Left lung (tissue), 4 donors: ENCODE measurements at regions not wholly inside any gene's neighbourhood (a gene's known extent, or its start where the extent isn't known, plus 50 kb on each side); places are given as distances from the start of the nearest gene placed in this dataset.

ENCODE experiments used
- ATAC-seq: fragments of 200-7000 bp; cut with Tn5 transposase; one replicate; pipeline ENCODE4 v1.9.1; 2020; ENCODE audit warnings: moderate library complexity
- DNase-seq, 4 donors: peaks; one replicate each; pipeline ENCODE4 v3.0.0-alpha.2; 2013 to 2020
- H3K27ac ChIP-seq, 2 donors: fragments of 200-600 bp; sonication (generic) in 1 of 2; one replicate each; pipeline versions ENCODE4 v1.5.0 to v1.8.0; 2020 to 2021
- H3K27me3 ChIP-seq, 2 donors: fragments of 200-600 bp; sonication (generic) in 1 of 2; one replicate each; pipeline versions ENCODE4 v1.5.0 to v1.8.0; 2020 to 2021
- H3K36me3 ChIP-seq, 2 donors: fragments of 200-600 bp; sonication (generic) in 1 of 2; one replicate each; pipeline versions ENCODE4 v1.5.0 to v1.8.0; 2020 to 2021
- H3K4me1 ChIP-seq, 2 donors: fragments of 200-600 bp; one replicate each; pipeline ENCODE4 v1.8.0; 2021
- H3K4me3 ChIP-seq, 2 donors: fragments of 200-600 bp; sonication (generic) in 1 of 2; one replicate each; pipeline versions ENCODE4 v1.5.0 to v1.8.0; 2020 to 2021; ENCODE audit warnings: mild to moderate bottlenecking in 1 of 2
- H3K9me3 ChIP-seq, 2 donors: fragments of 200-600 bp; sonication (generic) in 1 of 2; one replicate each; pipeline versions ENCODE4 v1.5.0 to v1.8.0; 2020 to 2021
- CTCF ChIP-seq, 2 donors: fragments of 200-600 bp; sonication (generic) in 1 of 2; IDR thresholded peaks; one replicate each; pipeline versions ENCODE4 v1.5.0 to v1.8.0; 2021; ENCODE audit warnings: antibody characterized with exemption in 2 of 2
- intact Hi-C, 2 donors: fragments of 100-400 bp; cut with DNase I; formaldehyde crosslinking; loops; one replicate each; pipeline versions ENCODE4 v1.11.2 to v1.14.2; 2022
- donor health status: DM: no; HTN: yes; CAD: no.
- donor health status: DM: no; HTN: no; CAD: no.

GRCh38 chr2:150888337-150888736, 373.3 kb downstream of the RBM43 start:
- Histone ChIP-seq H3K9me3 (no peaks in the 10 kb centered on the region), H3K4me3 (no peak overlapping the region), H3K36me3 (no peaks in the 10 kb centered on the region), H3K4me1 (peaks cover 0 to under 1% of the 10 kb centered on the region in 2 donors), H3K27me3 (no peaks in the 10 kb centered on the region), H3K27ac (no peak overlapping the region)
- intact Hi-C loops = no loop called here
- TF ChIP-seq CTCF (IDR thresholded peaks at IDR 0.05) = no peak
- DNase-seq = no peak
- peak; percentile 41 for ATAC-seq

GRCh38 chr2:150887926-150888325, 373.7 kb downstream of the RBM43 start:
- Histone ChIP-seq H3K27me3 (no peaks in the 10 kb centered on the region), H3K36me3 (no peaks in the 10 kb centered on the region), H3K9me3 (no peaks in the 10 kb centered on the region), H3K4me3 (no peak overlapping the region), H3K27ac (no peak overlapping the region), H3K4me1 (peaks cover 0 to 5% of the 10 kb centered on the region in 2 donors)
- DNase-seq (no peak), ATAC-seq (no peak)
- intact Hi-C loops = no loop called here
- no peak for TF ChIP-seq CTCF (IDR thresholded peaks at IDR 0.05)

- no peak overlapping the region for H3K4me3 ChIP-seq
- peaks cover 0 to 7% of the 10 kb centered on the region in 2 donors for H3K4me1 ChIP-seq
- intact Hi-C loops = no loop called here
- DNase-seq (no peak), ATAC-seq (peak; percentile 26)
- no peak overlapping the region for H3K27ac ChIP-seq
- TF ChIP-seq CTCF (IDR thresholded peaks at IDR 0.05) = no peak
- H3K36me3 ChIP-seq = no peaks in the 10 kb centered on the region
- H3K9me3 ChIP-seq = no peaks in the 10 kb centered on the region
- H3K27me3 ChIP-seq = no peaks in the 10 kb centered on the region
Measured at GRCh38 chr2:150885774-150886386, 375.8 kb downstream of the RBM43 start.

GRCh38 chr2:150885236-150885635, 376.4 kb downstream of the RBM43 start:
- no peak for ATAC-seq
- intact Hi-C loops = no loop called here

GRCh38 chr2:150883613-150883895, 378.1 kb downstream of the RBM43 start:
- Histone ChIP-seq H3K27me3 (no peaks in the 10 kb centered on the region), H3K4me3 (no peak overlapping the region), H3K4me1 (peaks cover 0 to 7% of the 10 kb centered on the region in 2 donors), H3K27ac (no peak overlapping the region), H3K9me3 (no peaks in the 10 kb centered on the region), H3K36me3 (no peaks in the 10 kb centered on the region)
- TF ChIP-seq CTCF (IDR thresholded peaks at IDR 0.05) = no peak
- intact Hi-C loops = no loop called here
- DNase-seq (no peak), ATAC-seq (peak; percentile 62)

More at GRCh38 chr2:150885236-150885635, 376.4 kb downstream of the RBM43 start:
- Histone ChIP-seq H3K4me1 (peaks cover 0 to 7% of the 10 kb centered on the region in 2 donors), H3K36me3 (no peaks in the 10 kb centered on the region), H3K27ac (no peak overlapping the region), H3K9me3 (no peaks in the 10 kb centered on the region), H3K27me3 (no peaks in the 10 kb centered on the region), H3K4me3 (no peak overlapping the region)
- no peak for TF ChIP-seq CTCF (IDR thresholded peaks at IDR 0.05)
- no peak for DNase-seq
